ENCODE measurements at regions not wholly inside any gene's neighbourhood (a gene's known extent, or its start where the extent isn't known, plus 50 kb on each side); places are given as distances from the start of the nearest gene placed in this dataset.

DNA sequence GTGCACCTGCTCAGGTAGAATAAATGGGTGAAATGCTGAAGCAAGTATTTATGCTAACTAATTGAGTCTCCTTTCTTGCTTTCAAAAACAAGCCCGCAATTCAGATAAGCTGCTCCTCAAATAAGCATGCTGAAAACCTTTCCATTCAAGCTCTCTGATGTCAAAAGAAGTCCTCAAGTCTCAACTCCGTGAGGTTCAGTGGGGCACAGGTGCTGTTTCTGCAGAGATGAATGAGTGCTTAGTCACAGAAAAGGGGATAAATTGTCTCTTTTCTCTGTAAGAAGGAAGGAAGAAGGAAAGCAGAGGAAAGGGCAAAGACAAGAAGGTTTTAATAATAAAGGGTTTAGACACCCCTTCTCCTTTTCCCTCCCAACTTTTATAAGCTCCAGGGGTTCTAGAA lies 229.8 kb upstream of the NPY start:
- TF ChIP-seq EZH2 (IDR thresholded peaks at IDR 0.05; ENCODE audit: insufficient read depth, poor library complexity, severe bottlenecking): no peak
- TF ChIP-seq EZH2phosphoT487 (IDR thresholded peaks at IDR 0.05; ENCODE audit: insufficient read depth, low read depth): no peak
